Panc1 (cell line): ENCODE measurements at regions not wholly inside any gene's neighbourhood (a gene's known extent, or its start where the extent isn't known, plus 50 kb on each side); places are given as distances from the start of the nearest gene placed in this dataset.

Source experiments
- ATAC-seq: fragments of 200-7000 bp; cut with Tn5 transposase; 2 replicates; pipeline ENCODE4 v1.9.1; 2020; ENCODE audit warnings: mild to moderate bottlenecking, moderate library complexity
- BruUV-seq: library from RNA; stranded (reverse); fragments of 400-500 nt; replicated peaks from 2 replicates; lab custom pipeline; 2021; lab: Mats Ljungman, UMichigan
- CTCF ChIA-PET: fragments of 300-600 bp; sonication (Branson Sonifier 250); formaldehyde crosslinking; loops from one replicate; lab custom pipeline; 2022; ENCODE audit warnings: antibody characterized with exemption; lab: Charles Lee
- POLR2A ChIA-PET: fragments of 300-600 bp; sonication (Branson Sonifier 250); formaldehyde crosslinking; loops from one replicate; lab custom pipeline; 2022; ENCODE audit warnings: antibody characterized with exemption; lab: Charles Lee
- DNase-seq: peaks from one replicate; pipeline ENCODE4 v3.0.0-alpha.2; 2010; ENCODE audit warnings: low read depth, low spot score
- H3K27ac ChIP-seq: 2 replicates; pipeline ENCODE4 v1.5.1; 2011; ENCODE audit warnings: mild to moderate bottlenecking, low read length, inconsistent platforms
- H3K27me3 ChIP-seq: fragments of 200-500 bp; sonication (Bioruptor generic); 2 replicates; pipeline ENCODE4 v1.6.0; 2014; ENCODE audit warnings: low read length, inconsistent platforms; ENCODE audit not compliant: control insufficient read depth, insufficient read depth
- H3K36me3 ChIP-seq: fragments of 200-500 bp; sonication (Bioruptor generic); 2 replicates; pipeline ENCODE4 v1.5.1; 2014; ENCODE audit warnings: inconsistent platforms, mild to moderate bottlenecking, low read length, moderate library complexity; ENCODE audit not compliant: control insufficient read depth, insufficient read depth
- H3K4me1 ChIP-seq: 2 replicates; pipeline ENCODE4 v1.5.1; 2011; ENCODE audit warnings: inconsistent platforms, mild to moderate bottlenecking, low read length, moderate library complexity; ENCODE audit not compliant: control insufficient read depth, insufficient read depth
- H3K4me3 ChIP-seq, 2 experiments: 2 replicates each; pipeline ENCODE4 v1.5.1; 2011 to 2012; ENCODE audit warnings: low read depth in 2 of 2, low read length in 2 of 2, mild to moderate bottlenecking in 2 of 2, inconsistent platforms in 1 of 2, moderate library complexity in 1 of 2
- H3K9me3 ChIP-seq: fragments of 200-500 bp; sonication (Bioruptor generic); 2 replicates; pipeline ENCODE4 v1.5.1; 2014; ENCODE audit warnings: low read depth, mild to moderate bottlenecking, inconsistent platforms, low read length, moderate library complexity; ENCODE audit not compliant: control insufficient read depth, insufficient read depth
- POLR2AphosphoS5 ChIP-seq: IDR thresholded peaks from 2 replicates; pipeline ENCODE4 v1.6.1; 2012; ENCODE audit warnings: mild to moderate bottlenecking, low read depth, low read length, moderate library complexity
- SIN3A ChIP-seq: IDR thresholded peaks from 2 replicates; pipeline ENCODE4 v1.6.1; 2012; ENCODE audit warnings: low read depth, mild to moderate bottlenecking, low read length, moderate library complexity, borderline replicate concordance; ENCODE audit not compliant: insufficient read depth
- TCF7L2 ChIP-seq: IDR thresholded peaks from 2 replicates; pipeline ENCODE4 v1.6.1; 2011; ENCODE audit warnings: mild to moderate bottlenecking, low read depth, low read length, inconsistent platforms
- in situ Hi-C: cut with HindIII; loops from 2 replicates; pipeline ENCODE4 v1.10.0; 2016; ENCODE audit warnings: low sequenced_read_pairs, low pct_unique_long_range_greater_than_20kb
- intact Hi-C: fragments of 100-400 bp; cut with micrococcal nuclease; formaldehyde crosslinking; loops from one replicate; pipeline ENCODE4 v1.10.0; 2022; ENCODE audit not compliant: unreplicated experiment
- TF ChIP-seq, protein P1 (sequence below): fragments of 450-650 bp; IDR thresholded peaks from 2 replicates; pipeline ENCODE4 v1.5.1; 2017; ENCODE audit warnings: mild to moderate bottlenecking
- TF ChIP-seq, protein P2 (sequence below), 2 experiments: IDR thresholded peaks; 2 replicates each; pipeline ENCODE4 v1.6.1; 2011 to 2012; ENCODE audit warnings: low read depth in 2 of 2, control low read depth in 1 of 2, low read length in 1 of 2, mild to moderate bottlenecking in 1 of 2, moderate library complexity in 1 of 2; ENCODE audit not compliant: insufficient read depth in 1 of 2

DNA sequence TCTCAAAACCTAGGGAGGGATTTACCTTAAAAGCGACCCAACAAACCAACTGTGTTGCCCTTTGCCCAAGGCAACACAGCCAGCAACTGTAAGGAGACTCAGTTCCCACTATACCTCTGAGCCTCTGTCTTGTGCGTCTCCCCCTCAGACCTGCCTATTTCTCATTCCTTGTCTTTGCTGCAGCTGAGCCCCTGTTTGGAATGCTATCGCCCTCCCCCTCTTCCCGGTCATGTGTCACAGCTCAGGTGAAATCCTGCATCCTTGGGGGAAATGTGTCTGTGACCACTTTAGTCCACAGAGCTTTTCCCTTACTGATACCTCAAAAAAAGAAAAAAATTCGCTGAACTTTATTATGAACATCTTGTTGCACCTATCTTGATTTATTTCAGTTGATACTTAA lies 52.0 kb upstream of the LRIG1 start:
- CTCF ChIA-PET = no interaction called here
- no peak for ATAC-seq
- POLR2A ChIA-PET = no interaction called here

DNA sequence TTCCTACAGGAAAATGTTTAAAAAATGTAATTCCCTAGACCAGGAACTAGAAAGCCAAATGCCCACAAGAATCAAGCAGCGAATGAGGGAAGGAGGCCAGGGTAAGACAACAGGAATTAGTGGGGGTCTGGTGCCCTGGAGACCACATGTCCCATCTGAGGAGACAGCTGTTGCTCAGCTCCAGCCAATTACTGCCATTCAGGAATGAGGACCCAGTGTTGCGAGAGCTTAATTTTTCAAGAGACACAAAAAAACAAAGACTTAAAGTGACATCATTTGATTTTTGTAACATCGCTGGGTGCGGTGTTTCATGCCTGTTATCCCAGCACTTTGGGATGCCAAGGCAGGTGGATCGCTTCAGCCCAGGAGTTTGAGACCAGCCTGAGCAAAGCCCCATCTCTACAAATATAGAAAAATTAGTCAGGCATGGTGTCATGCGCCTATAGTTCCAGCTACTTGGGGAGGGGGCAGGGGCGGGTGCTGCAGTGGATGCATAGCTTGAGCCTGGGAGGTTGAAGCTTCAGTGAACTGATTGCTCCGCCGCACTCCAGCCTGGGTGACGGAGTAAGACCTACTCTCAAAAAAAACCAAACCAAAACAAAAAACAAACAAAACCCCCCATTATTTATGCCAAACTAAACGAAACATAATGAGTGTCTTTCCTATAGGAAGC lies 52.8 kb upstream of the LRIG1 start:
- H3K9me3 ChIP-seq = no peaks in the 10 kb centered on the region
- H3K4me3 ChIP-seq = no peak overlapping the region
- no peak overlapping the region for H3K27ac ChIP-seq
- in situ Hi-C loops = no loop called here
- POLR2A ChIA-PET = no interaction called here
- DNase-seq (no peak), ATAC-seq (no peak)
- no peaks in the 10 kb centered on the region for H3K36me3 ChIP-seq
- H3K27me3 ChIP-seq = no peaks in the 10 kb centered on the region
- intact Hi-C loops = no loop called here
- no peaks in the 10 kb centered on the region for H3K4me1 ChIP-seq
- BruUV-seq = no TSS peak
- CTCF ChIA-PET = no interaction called here
- TF ChIP-seq, protein P1, sequence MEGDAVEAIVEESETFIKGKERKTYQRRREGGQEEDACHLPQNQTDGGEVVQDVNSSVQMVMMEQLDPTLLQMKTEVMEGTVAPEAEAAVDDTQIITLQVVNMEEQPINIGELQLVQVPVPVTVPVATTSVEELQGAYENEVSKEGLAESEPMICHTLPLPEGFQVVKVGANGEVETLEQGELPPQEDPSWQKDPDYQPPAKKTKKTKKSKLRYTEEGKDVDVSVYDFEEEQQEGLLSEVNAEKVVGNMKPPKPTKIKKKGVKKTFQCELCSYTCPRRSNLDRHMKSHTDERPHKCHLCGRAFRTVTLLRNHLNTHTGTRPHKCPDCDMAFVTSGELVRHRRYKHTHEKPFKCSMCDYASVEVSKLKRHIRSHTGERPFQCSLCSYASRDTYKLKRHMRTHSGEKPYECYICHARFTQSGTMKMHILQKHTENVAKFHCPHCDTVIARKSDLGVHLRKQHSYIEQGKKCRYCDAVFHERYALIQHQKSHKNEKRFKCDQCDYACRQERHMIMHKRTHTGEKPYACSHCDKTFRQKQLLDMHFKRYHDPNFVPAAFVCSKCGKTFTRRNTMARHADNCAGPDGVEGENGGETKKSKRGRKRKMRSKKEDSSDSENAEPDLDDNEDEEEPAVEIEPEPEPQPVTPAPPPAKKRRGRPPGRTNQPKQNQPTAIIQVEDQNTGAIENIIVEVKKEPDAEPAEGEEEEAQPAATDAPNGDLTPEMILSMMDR = no peak
- TF ChIP-seq SIN3A (no peak), TCF7L2 (no peak), POLR2AphosphoS5 (no peak)
- TF ChIP-seq, protein P2, sequence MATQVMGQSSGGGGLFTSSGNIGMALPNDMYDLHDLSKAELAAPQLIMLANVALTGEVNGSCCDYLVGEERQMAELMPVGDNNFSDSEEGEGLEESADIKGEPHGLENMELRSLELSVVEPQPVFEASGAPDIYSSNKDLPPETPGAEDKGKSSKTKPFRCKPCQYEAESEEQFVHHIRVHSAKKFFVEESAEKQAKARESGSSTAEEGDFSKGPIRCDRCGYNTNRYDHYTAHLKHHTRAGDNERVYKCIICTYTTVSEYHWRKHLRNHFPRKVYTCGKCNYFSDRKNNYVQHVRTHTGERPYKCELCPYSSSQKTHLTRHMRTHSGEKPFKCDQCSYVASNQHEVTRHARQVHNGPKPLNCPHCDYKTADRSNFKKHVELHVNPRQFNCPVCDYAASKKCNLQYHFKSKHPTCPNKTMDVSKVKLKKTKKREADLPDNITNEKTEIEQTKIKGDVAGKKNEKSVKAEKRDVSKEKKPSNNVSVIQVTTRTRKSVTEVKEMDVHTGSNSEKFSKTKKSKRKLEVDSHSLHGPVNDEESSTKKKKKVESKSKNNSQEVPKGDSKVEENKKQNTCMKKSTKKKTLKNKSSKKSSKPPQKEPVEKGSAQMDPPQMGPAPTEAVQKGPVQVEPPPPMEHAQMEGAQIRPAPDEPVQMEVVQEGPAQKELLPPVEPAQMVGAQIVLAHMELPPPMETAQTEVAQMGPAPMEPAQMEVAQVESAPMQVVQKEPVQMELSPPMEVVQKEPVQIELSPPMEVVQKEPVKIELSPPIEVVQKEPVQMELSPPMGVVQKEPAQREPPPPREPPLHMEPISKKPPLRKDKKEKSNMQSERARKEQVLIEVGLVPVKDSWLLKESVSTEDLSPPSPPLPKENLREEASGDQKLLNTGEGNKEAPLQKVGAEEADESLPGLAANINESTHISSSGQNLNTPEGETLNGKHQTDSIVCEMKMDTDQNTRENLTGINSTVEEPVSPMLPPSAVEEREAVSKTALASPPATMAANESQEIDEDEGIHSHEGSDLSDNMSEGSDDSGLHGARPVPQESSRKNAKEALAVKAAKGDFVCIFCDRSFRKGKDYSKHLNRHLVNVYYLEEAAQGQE (IDR thresholded peaks at IDR 0.05; ENCODE audit: insufficient read depth in 1 of 2, low read depth in 2 of 2, low read length in 1 of 2) = no peak

More for the DNA sequence above, 52.0 kb upstream of the LRIG1 start:
- Histone ChIP-seq H3K27me3 (no peaks in the 10 kb centered on the region), H3K27ac (no peak overlapping the region), H3K4me1 (no peaks in the 10 kb centered on the region), H3K4me3 (no peak overlapping the region), H3K36me3 (no peaks in the 10 kb centered on the region), H3K9me3 (no peaks in the 10 kb centered on the region)
- TF ChIP-seq, protein P2 (IDR thresholded peaks at IDR 0.05; ENCODE audit: insufficient read depth in 1 of 2, low read depth in 2 of 2, low read length in 1 of 2) = no peak
- no peak for TF ChIP-seq SIN3A
- no peak for TF ChIP-seq POLR2AphosphoS5
- TF ChIP-seq, protein P1 = no peak
- no peak for TF ChIP-seq TCF7L2
- intact Hi-C loops = no loop called here
- in situ Hi-C loops = no loop called here
- no peak for DNase-seq
- no TSS peak for BruUV-seq
